G401 (cell line): ENCODE measurements at regions not wholly inside any gene's neighbourhood (a gene's known extent, or its start where the extent isn't known, plus 50 kb on each side); places are given as distances from the start of the nearest gene placed in this dataset.

Experiments
- DNase-seq: peaks from one replicate; pipeline ENCODE4 v3.0.0-alpha.2; 2015; ENCODE audit warnings: low spot score
- in situ Hi-C: cut with HindIII; loops from 2 replicates; pipeline ENCODE4 v1.10.0; 2016; ENCODE audit warnings: low sequenced_read_pairs, mixed read lengths

DNA sequence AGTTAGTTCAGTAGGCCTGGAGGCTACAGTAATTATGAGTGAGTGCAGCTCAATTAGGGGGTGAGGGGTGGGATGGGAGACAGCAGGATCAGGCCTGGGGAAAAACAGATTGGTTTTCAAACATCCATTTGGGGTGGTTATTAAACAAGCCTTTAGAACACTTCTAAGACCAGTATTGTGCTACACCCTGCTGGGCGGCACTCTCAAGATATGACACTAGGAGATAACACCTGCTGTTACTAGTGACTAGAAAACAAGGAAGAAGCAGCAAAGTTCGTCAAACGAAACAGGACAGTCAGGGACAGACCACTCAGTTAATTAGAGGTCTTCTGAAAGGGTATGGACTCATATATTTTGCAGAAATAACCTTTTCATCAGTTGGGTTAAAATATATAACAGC, 353.6 kb downstream of the PTEN start:
- no peak for DNase-seq
- in situ Hi-C loops, result no loop called here

- DNase-seq, result no peak
- in situ Hi-C loops, result no loop called here
Observed at GRCh38 chr10:88218362-88218761, 354.9 kb downstream of the PTEN start.

GRCh38 chr10:88219753-88220152, 356.3 kb downstream of the PTEN start:
- no peak for DNase-seq
- in situ Hi-C loops, result no loop called here

GRCh38 chr10:88221010-88221973, 357.9 kb downstream of the PTEN start:
- DNase-seq, result no peak
- in situ Hi-C loops, result no loop called here

- in situ Hi-C loops, result no loop called here
- no peak for DNase-seq
Observed at GRCh38 chr10:88222881-88223280, 359.5 kb downstream of the PTEN start.
